DMS 273 (cell line): ENCODE measurements at regions not wholly inside any gene's neighbourhood (a gene's known extent, or its start where the extent isn't known, plus 50 kb on each side); places are given as distances from the start of the nearest gene placed in this dataset.
A peak's percentile ranks its signal among the peaks of the same experiment; 100 is the strongest.

Experiments
- DNase-seq: peaks from one replicate; lab custom pipeline; 2025; ENCODE audit not compliant: unreplicated experiment; lab: John Stamatoyannopoulos, UW

DNA sequence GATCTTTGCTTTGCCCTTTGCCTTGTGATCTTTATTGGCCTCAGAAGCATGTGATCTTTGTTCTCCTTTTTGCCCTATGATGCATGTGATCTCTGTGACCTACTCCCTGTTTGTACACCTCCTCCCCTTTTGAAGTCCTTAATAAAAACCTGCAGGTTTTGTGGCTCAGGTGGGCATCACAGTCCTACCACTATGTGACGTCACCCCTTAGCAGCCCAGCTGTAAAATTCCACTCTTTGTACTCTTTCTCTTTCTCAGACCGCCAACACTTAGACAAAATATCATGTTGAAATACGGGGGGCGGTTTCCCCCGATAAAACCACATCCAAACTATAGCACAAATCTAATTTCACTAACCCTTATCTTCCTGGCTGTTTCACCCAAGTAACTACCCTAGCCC, 76.7 kb upstream of the RAPGEF4 start:
- no peak for DNase-seq

DNA sequence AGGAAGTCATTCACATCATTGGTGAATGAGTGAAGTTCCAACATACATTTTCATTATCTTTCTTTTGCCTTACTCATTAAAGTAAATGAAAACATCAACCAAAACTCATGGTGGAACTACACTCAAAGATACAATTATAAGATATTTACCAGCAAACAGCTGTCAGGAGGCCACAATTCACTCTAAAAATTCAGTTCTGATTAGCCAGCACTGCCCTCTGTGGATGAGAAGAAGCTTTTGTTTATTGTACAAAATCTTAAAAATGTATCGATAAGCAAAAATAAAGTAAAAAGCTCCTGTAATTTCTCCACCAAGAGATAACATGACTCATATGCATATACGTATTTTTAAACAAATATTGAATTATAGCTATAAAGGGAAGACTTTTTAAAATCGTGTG, 73.5 kb upstream of the RAPGEF4 start:
- DNase-seq, result no peak

- no peak for DNase-seq
Measured at GRCh38 chr2:172664766-172665165, 70.9 kb upstream of the RAPGEF4 start.

GRCh38 chr2:172667581-172668325, 67.9 kb upstream of the RAPGEF4 start:
- no peak for DNase-seq

DNA sequence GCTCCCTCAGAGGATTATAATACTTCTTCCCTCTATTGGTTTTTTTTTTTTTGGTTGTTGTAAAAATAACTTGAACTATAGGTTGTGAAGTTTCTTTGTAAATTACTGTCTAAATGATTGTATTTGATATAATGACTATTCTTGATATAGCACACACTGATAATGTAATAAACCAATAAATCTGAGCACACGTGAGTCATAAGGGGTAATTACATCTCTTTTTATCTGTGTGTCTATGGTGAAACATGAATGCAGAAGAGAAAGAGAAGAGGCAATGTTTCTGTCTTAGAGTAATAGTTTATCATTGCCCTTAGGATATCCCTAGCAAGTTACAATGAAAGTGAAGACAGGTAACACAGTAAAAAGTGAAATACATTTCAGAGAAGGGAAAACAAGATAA, 64.1 kb upstream of the RAPGEF4 start:
- no peak for DNase-seq

DNA sequence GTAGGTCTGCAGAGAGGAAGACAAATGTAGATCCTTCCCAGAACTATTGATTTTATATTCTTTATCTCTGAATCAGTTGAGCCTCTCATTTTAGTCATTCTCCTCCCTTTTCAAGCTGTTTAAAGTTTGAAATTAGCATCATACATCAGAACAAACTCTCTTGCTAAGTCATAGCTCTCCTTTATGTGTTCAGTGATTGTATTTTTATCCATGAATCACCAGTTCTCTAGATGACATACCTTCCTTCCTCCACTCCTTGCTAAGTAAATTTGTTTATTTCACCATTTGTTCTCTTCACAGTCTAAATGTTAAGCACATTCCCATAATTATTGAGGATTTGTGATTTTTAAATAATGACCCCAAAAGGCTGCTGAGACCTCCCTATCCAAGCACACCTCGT, 63.5 kb upstream of the RAPGEF4 start:
- DNase-seq, result no peak

DNA sequence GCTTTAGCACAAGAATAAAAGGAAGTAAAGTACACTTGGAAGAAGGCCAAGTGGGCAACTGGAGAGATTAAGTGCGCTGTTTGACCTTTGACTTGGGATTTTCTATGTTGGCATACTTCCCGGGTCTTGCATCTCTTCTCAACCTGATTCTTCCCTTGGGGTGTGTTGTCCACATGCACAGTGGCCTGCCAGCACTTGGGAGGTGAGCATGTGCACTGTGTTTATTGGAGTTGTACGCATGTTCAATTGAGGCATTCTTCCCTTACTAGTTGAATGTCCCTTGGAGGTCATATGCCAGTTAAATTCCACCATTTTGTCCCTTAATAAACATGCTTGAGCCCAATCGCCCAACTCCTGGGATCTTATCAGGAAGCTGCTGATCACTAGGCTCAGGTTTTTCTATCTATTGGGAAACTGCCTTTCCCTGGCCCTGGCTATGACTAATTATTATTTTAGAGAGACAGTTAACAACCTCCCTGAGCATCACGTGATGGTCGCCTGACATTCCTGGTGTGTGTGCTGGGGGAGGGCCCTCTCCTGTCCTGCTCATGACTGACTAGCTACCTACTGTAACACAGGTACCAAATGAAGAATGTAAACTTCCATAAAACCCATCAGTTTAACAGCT, 62.5 kb upstream of the RAPGEF4 start:
- DNase-seq, result peak; percentile 41

DNA sequence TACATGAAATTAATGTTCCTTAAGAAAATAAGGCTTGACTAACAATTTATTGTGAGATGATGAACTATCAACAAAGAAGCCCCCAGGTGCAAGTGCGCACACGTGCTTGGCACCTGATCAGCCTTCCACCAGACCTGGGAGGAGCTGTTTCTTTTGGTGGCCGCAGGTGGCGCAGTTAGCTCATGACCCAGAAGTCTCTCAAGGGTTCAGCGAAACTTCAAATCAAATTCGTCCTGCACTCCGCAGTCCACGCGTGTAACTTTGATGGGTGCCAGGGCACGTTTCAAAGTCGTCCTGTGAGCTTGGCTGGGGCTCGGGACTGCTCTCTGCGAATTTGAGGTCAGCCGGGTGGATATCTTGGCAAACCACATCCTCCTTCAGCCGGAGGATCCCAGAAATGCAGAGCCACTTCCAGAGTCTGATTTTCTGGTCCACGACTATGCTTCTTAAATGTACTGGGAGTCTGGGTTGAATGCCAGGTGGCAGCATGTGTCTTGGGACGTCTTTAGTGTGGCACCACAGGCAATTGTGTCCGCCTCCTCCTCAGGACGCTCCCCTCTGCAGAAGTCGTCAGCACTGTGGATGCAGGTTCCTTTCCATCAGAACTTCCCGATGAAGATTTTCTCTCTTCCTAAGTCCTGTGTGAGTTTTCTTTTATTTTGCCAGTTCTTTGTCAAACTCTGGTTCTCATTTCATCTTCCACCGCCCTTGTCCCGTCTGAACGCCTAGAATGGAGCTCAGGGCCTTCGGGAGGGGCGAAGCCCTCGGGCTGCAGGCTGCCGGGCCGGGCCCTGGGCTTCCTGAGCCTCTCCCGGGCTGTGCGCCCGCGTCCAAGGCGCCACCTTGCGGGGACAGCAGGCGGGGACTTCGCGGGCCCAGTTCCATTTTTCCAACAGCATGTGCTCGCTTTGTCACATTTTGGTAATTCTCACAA, 61.3 kb upstream of the RAPGEF4 start:
- no peak for DNase-seq

GRCh38 chr2:172674968-172675303, 60.7 kb upstream of the RAPGEF4 start:
- DNase-seq, result no peak

DNA sequence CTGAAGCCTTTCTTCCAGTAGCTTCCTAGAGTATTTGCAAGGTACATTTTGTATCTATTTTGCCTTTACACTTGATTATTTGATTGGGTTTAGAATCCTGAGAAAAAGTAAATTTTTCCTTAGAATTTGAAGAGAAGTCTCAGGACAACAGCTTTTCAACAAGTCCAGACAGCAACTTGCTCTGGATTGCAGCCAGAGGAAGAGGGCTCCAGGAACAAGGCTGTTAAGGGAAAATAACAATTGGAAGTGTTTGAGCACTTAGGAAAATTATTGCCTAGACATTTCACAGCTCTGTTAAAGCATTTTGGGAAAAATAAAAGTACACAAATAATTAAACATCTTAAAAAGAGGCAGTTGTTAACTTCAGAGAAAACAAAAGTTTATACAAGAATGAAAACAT, 58.3 kb upstream of the RAPGEF4 start:
- peak; percentile 25 for DNase-seq

DNA sequence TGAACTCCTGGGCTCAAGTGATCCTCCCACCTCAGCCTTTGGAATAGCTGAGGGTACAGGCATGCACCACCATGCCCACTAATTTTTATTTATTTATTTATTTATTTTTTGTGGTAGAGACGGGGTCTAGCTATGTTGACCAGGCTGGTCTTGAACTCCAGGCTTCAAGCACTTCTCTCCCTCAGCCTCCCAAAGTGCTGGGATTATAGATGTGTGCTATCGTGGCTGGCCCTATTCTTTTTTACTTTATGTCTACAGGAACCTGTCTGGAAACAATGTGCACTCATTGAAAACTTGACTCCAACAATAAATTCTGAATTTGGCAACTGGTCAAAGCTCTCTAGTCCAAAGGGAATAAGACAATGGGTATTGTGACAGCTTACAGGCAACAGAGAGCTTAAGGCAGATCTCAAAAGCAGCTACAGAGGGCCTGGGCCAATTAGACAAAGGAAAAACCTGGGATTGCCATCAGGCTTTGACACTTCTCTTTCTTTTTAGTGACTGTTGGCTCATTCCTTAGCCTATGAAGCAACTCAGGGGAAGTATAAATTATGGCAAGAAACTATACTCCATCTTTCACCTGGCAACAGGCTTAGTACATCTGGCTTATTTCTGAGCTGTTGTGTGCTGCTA, 55.1 kb upstream of the RAPGEF4 start:
- DNase-seq, result no peak

DNA sequence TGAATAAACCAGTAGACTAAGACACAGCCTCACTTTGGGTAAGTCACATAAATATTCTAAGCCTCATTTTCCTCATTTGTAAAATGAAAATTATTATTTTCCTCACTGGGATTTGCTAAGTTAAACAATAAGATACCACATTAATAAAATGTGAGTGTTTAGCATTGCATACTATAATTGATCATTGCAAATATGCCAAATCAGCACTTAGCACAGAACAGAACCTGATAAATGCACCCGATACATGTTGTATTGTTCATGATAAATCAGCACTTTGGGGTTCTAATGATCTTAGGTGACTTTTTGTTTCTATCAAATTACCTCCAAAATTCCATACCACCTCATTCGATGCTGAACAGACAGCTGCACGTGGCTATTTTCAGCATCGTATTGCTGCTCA, 50.2 kb upstream of the RAPGEF4 start:
- DNase-seq, result no peak
